H1 (cell line): ENCODE measurements at regions not wholly inside any gene's neighbourhood (a gene's known extent, or its start where the extent isn't known, plus 50 kb on each side); places are given as distances from the start of the nearest gene placed in this dataset.

ENCODE experiments used
- CEBPB ChIP-seq: IDR thresholded peaks from 2 replicates; pipeline ENCODE4 v1.6.1; 2012; ENCODE audit warnings: low read depth, low read length
- CTBP2 ChIP-seq: IDR thresholded peaks from 2 replicates; pipeline ENCODE4 v1.7.0; 2011; ENCODE audit warnings: borderline replicate concordance, mild to moderate bottlenecking, moderate library complexity, mixed read lengths, low read length; ENCODE audit not compliant: insufficient read depth, insufficient read length
- GABPA ChIP-seq: IDR thresholded peaks from 2 replicates; pipeline ENCODE4 v1.6.1; 2011; ENCODE audit warnings: mild to moderate bottlenecking, low read length, moderate library complexity, borderline replicate concordance; ENCODE audit not compliant: insufficient read depth
- PHF8 ChIP-seq: fragments of 200-600 bp; sonication (generic); conservative IDR thresholded peaks from 2 replicates; pipeline ENCODE4 v1.7.1; 2012; ENCODE audit warnings: low read depth, mild to moderate bottlenecking, inconsistent platforms, low read length, moderate library complexity
- POLR2A ChIP-seq, 2 experiments: IDR thresholded peaks; 1 replicate in 1 of 2; 2 replicates in 1 of 2; pipeline ENCODE4 v1.6.1; 2011; ENCODE audit warnings: low read depth in 2 of 2, low read length in 2 of 2, mild to moderate bottlenecking in 2 of 2; ENCODE audit errors: control extremely low read depth in 1 of 2
- POLR2AphosphoS5 ChIP-seq: IDR thresholded peaks from 2 replicates; pipeline ENCODE4 v1.6.1; 2011; ENCODE audit warnings: low read depth, low read length

DNA sequence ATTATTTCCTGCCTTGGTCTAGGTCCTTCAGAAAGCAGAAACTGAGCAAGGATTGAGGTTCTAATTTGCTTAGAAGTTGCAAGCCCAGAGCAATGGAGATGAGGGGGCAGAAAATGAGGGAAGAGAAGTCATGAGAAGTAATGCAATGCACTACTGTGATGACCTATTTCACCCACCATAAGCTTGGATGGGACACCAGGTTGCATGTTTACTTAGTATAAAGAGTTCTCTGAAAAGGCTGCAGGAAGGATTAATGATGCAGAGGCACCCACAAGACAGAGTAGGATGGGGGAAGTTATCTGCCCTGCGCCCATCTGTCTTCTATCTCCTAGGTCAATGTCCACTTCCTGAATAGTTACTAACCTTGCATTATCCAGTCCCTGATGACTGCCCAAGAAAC is 84.8 kb upstream of the SNRK start:
- TF ChIP-seq CEBPB (no peak), POLR2AphosphoS5 (no peak), PHF8 (no peak), CTBP2 (no peak), POLR2A (IDR thresholded peaks at IDR 0.05; ENCODE audit: control extremely low read depth in 1 of 2, low read depth in 2 of 2, low read length in 2 of 2) (no peak), GABPA (no peak)
